Ovary (tissue), 3 donors: ENCODE measurements at regions not wholly inside any gene's neighbourhood (a gene's known extent, or its start where the extent isn't known, plus 50 kb on each side); places are given as distances from the start of the nearest gene placed in this dataset.

Experiments used
- POLR2A ChIP-seq: fragments of 450-650 bp; IDR thresholded peaks from one replicate; pipeline ENCODE4 v1.6.1; 2017; ENCODE audit warnings: antibody characterized with exemption, mild to moderate bottlenecking, moderate library complexity
- TF ChIP-seq, protein P1 (sequence below), 3 donors: fragments of 450-650 bp in 2 of 3; fragments of 200-600 bp in 1 of 3; IDR thresholded peaks; one replicate each; pipeline versions ENCODE4 v1.5.1 to v1.8.0; 2016 to 2022; ENCODE audit warnings: antibody characterized with exemption in 3 of 3, mild to moderate bottlenecking in 1 of 3
- donor health status: DM: no; HTN: no; CAD: no.

DNA sequence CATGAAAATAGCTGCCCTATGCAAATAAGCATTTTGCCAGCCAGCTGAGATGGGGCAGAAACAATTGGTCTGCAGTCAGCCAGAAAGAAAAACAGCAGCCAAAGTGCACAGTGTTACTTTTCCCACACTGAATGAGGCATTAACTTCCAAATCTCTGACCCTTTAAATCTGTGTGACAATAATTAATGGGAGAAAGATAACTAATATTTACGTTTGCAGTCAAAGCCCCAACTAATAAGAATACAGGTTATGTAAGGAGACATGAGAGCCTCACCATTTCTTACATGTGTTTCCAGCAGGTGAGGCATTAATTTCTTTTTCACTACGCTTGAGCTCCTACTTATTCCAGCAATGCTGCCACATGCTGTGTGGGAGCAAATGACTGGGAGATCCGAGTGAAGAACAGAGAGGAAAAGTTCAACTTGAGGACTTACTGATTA, 339.0 kb downstream of the SATB2 start:
- TF ChIP-seq, protein P1, sequence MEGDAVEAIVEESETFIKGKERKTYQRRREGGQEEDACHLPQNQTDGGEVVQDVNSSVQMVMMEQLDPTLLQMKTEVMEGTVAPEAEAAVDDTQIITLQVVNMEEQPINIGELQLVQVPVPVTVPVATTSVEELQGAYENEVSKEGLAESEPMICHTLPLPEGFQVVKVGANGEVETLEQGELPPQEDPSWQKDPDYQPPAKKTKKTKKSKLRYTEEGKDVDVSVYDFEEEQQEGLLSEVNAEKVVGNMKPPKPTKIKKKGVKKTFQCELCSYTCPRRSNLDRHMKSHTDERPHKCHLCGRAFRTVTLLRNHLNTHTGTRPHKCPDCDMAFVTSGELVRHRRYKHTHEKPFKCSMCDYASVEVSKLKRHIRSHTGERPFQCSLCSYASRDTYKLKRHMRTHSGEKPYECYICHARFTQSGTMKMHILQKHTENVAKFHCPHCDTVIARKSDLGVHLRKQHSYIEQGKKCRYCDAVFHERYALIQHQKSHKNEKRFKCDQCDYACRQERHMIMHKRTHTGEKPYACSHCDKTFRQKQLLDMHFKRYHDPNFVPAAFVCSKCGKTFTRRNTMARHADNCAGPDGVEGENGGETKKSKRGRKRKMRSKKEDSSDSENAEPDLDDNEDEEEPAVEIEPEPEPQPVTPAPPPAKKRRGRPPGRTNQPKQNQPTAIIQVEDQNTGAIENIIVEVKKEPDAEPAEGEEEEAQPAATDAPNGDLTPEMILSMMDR (IDR thresholded peaks at IDR 0.05): no peak
- TF ChIP-seq POLR2A: no peak
